ENCODE measurements at regions not wholly inside any gene's neighbourhood (a gene's known extent, or its start where the extent isn't known, plus 50 kb on each side); places are given as distances from the start of the nearest gene placed in this dataset.
A peak's percentile ranks its signal among the peaks of the same experiment; 100 is the strongest.
"Not testable (repeated sequence)": the region's sequence is repeated elsewhere in the genome, so short reads cannot be mapped to it uniquely, and the experiment has no call there.

GRCh38 chr19:31444931-31445330, 95.7 kb upstream of the TSHZ3 start:
- intact Hi-C loops (cut with DNase I): no loop called here
- DNase-seq: no peak

GRCh38 chr19:31445406-31445805, 96.2 kb upstream of the TSHZ3 start:
- no peak for DNase-seq
- intact Hi-C loops (cut with DNase I): no loop called here

- peak in 3 of 10 donors; percentile 10 to 84 (median 83) for DNase-seq
- intact Hi-C loops (cut with DNase I): no loop called here
These were observed 99.0 kb upstream of the TSHZ3 start for GRCh38 chr19:31448221-31448657.

- no peak for DNase-seq
- intact Hi-C loops (cut with DNase I): no loop called here
These were observed 100.1 kb upstream of the TSHZ3 start for GRCh38 chr19:31449379-31449778.

GRCh38 chr19:31450696-31451095, 101.5 kb upstream of the TSHZ3 start:
- intact Hi-C loops (cut with DNase I): no loop called here
- DNase-seq: no peak

GRCh38 chr19:31451686-31452330, 102.6 kb upstream of the TSHZ3 start:
- no peak for DNase-seq
- intact Hi-C loops (cut with DNase I): no loop called here

GRCh38 chr19:31459430-31459829, 110.2 kb upstream of the TSHZ3 start:
- intact Hi-C loops (cut with DNase I): no loop called here
- no peak for DNase-seq

- intact Hi-C loops (cut with DNase I): no loop called here
- DNase-seq: no peak
These were observed 112.7 kb upstream of the TSHZ3 start for GRCh38 chr19:31461814-31462539.

- intact Hi-C loops (cut with DNase I): no loop called here
- no peak for DNase-seq
These were observed 121.1 kb upstream of the TSHZ3 start for GRCh38 chr19:31470229-31470939.

- DNase-seq: no peak
- intact Hi-C loops (cut with DNase I): no loop called here
These were observed 121.7 kb upstream of the TSHZ3 start for GRCh38 chr19:31470952-31471351.

GRCh38 chr19:31478241-31478640, 129.0 kb upstream of the TSHZ3 start:
- intact Hi-C loops (cut with DNase I): no loop called here
- no peak for DNase-seq

- intact Hi-C loops (cut with DNase I): no loop called here
- no peak for DNase-seq
These were observed 134.1 kb upstream of the TSHZ3 start for GRCh38 chr19:31483226-31483857.

- DNase-seq; intact Hi-C loops (cut with DNase I): not testable (repeated sequence)
These were observed 135.7 kb upstream of the TSHZ3 start for GRCh38 chr19:31484858-31485410.

GRCh38 chr19:31485472-31485871, 136.2 kb upstream of the TSHZ3 start:
- DNase-seq: no peak
- intact Hi-C loops (cut with DNase I): no loop called here

- intact Hi-C loops (cut with DNase I): no loop called here
- DNase-seq: peak in 3 of 10 donors; percentile 17 to 45 (median 25)
These were observed 142.0 kb upstream of the TSHZ3 start for GRCh38 chr19:31491242-31491641.

- intact Hi-C loops (cut with DNase I): no loop called here
- DNase-seq: no peak
These were observed 142.8 kb upstream of the TSHZ3 start for GRCh38 chr19:31492050-31492449.

- intact Hi-C loops (cut with DNase I): no loop called here
- peak in 1 of 10 donors; percentile 61 for DNase-seq
These were observed 146.8 kb upstream of the TSHZ3 start for GRCh38 chr19:31496076-31496475.

- no peak for DNase-seq
- intact Hi-C loops (cut with DNase I): no loop called here
These were observed 148.5 kb upstream of the TSHZ3 start for GRCh38 chr19:31497709-31498108.

GRCh38 chr19:31498781-31499180, 149.5 kb upstream of the TSHZ3 start:
- DNase-seq: no peak
- intact Hi-C loops (cut with DNase I): no loop called here

GRCh38 chr19:31499281-31500196, 150.3 kb upstream of the TSHZ3 start:
- DNase-seq: peak in 1 of 10 donors; percentile 31
- intact Hi-C loops (cut with DNase I): no loop called here

Data from posterior cingulate gyrus (tissue), 11 donors.